ENCODE measurements at regions not wholly inside any gene's neighbourhood (a gene's known extent, or its start where the extent isn't known, plus 50 kb on each side); places are given as distances from the start of the nearest gene placed in this dataset.

GRCh38 chr14:45400950-45401640 is 148.1 kb upstream of the MIS18BP1 start:
- Histone ChIP-seq H3K4me3 (no peak overlapping the region), H3K4me1 (no peaks in the 10 kb centered on the region), H3K27ac (no peak overlapping the region), H3K9me3 (peaks cover 0 to 11% of the 10 kb centered on the region in 2 donors), H3K36me3 (peaks cover 5% of the 10 kb centered on the region), H3K27me3 (no peaks in the 10 kb centered on the region)
- TF ChIP-seq POLR2A (IDR thresholded peaks at IDR 0.05): no peak
- TF ChIP-seq CTCF (IDR thresholded peaks at IDR 0.05): no peak
- TF ChIP-seq POLR2AphosphoS5 (IDR thresholded peaks at IDR 0.05): no peak
- intact Hi-C loops (cut with DNase I; ENCODE audit: low total_unique reads): no loop called here
- no peak for DNase-seq (ENCODE audit: low spot score in 2 of 2)

GRCh38 chr14:45400509-45400908 is 147.5 kb upstream of the MIS18BP1 start:
- H3K4me1 ChIP-seq: no peaks in the 10 kb centered on the region
- TF ChIP-seq CTCF (IDR thresholded peaks at IDR 0.05): no peak
- no peak for TF ChIP-seq POLR2A (IDR thresholded peaks at IDR 0.05)
- no peak for TF ChIP-seq POLR2AphosphoS5 (IDR thresholded peaks at IDR 0.05)
- no peak overlapping the region for H3K27ac ChIP-seq
- no peaks in the 10 kb centered on the region for H3K27me3 ChIP-seq
- H3K4me3 ChIP-seq: no peak overlapping the region
- intact Hi-C loops (cut with DNase I; ENCODE audit: low total_unique reads): no loop called here
- DNase-seq (ENCODE audit: low spot score in 2 of 2): no peak
- peaks cover 5% of the 10 kb centered on the region for H3K36me3 ChIP-seq
- H3K9me3 ChIP-seq: peaks cover 0 to 11% of the 10 kb centered on the region in 2 donors

- intact Hi-C loops (cut with DNase I; ENCODE audit: low total_unique reads): no loop called here
- no peak for DNase-seq (ENCODE audit: low spot score in 2 of 2)
- no peak for TF ChIP-seq POLR2A (IDR thresholded peaks at IDR 0.05)
- no peak for TF ChIP-seq CTCF (IDR thresholded peaks at IDR 0.05)
- no peak for TF ChIP-seq POLR2AphosphoS5 (IDR thresholded peaks at IDR 0.05)
- H3K27ac ChIP-seq: no peak overlapping the region
- no peak overlapping the region for H3K4me3 ChIP-seq
- peaks cover 0 to 9% of the 10 kb centered on the region in 2 donors for H3K9me3 ChIP-seq
- H3K36me3 ChIP-seq: no peaks in the 10 kb centered on the region
- H3K4me1 ChIP-seq: no peaks in the 10 kb centered on the region
- no peaks in the 10 kb centered on the region for H3K27me3 ChIP-seq
These were observed 128.1 kb upstream of the MIS18BP1 start for GRCh38 chr14:45381091-45381490.

GRCh38 chr14:45377166-45377565 is 124.2 kb upstream of the MIS18BP1 start:
- no peak for DNase-seq (ENCODE audit: low spot score in 2 of 2)
- no peaks in the 10 kb centered on the region for H3K27me3 ChIP-seq
- H3K4me1 ChIP-seq: no peaks in the 10 kb centered on the region
- H3K36me3 ChIP-seq: no peaks in the 10 kb centered on the region
- no peak overlapping the region for H3K27ac ChIP-seq
- TF ChIP-seq CTCF (IDR thresholded peaks at IDR 0.05): no peak
- no peak for TF ChIP-seq POLR2A (IDR thresholded peaks at IDR 0.05)
- TF ChIP-seq POLR2AphosphoS5 (IDR thresholded peaks at IDR 0.05): no peak
- no peaks in the 10 kb centered on the region for H3K9me3 ChIP-seq
- intact Hi-C loops (cut with DNase I; ENCODE audit: low total_unique reads): no loop called here
- no peak overlapping the region for H3K4me3 ChIP-seq

- no peak overlapping the region for H3K27ac ChIP-seq
These were observed 120.9 kb upstream of the MIS18BP1 start for GRCh38 chr14:45373877-45374276.

More at GRCh38 chr14:45373877-45374276, 120.9 kb upstream of the MIS18BP1 start:
- DNase-seq (ENCODE audit: low spot score in 2 of 2): no peak
- H3K4me1 ChIP-seq: no peaks in the 10 kb centered on the region
- no peak overlapping the region for H3K4me3 ChIP-seq
- no peaks in the 10 kb centered on the region for H3K36me3 ChIP-seq
- intact Hi-C loops (cut with DNase I; ENCODE audit: low total_unique reads): no loop called here
- H3K9me3 ChIP-seq: no peaks in the 10 kb centered on the region
- H3K27me3 ChIP-seq: no peaks in the 10 kb centered on the region
- no peak for TF ChIP-seq CTCF (IDR thresholded peaks at IDR 0.05)
- TF ChIP-seq POLR2A (IDR thresholded peaks at IDR 0.05): no peak
- TF ChIP-seq POLR2AphosphoS5 (IDR thresholded peaks at IDR 0.05): no peak
